ENCODE measurements at regions not wholly inside any gene's neighbourhood (a gene's known extent, or its start where the extent isn't known, plus 50 kb on each side); places are given as distances from the start of the nearest gene placed in this dataset.

- H3K27ac ChIP-seq (ENCODE audit: low read depth in 2 of 2, low read length in 2 of 2), result no peak overlapping the region
- H3K9me3 ChIP-seq (ENCODE audit: control insufficient read depth in 2 of 2, low read length in 2 of 2), result peaks cover 0 to 4% of the 10 kb centered on the region in 2 donors
- no peak overlapping the region for H3K9ac ChIP-seq (ENCODE audit: low read depth in 1 of 2, low read length in 2 of 2)
- no peaks in the 10 kb centered on the region for H3K36me3 ChIP-seq (ENCODE audit: control insufficient read depth in 2 of 2, insufficient read depth in 2 of 2, low read length in 2 of 2)
- no peaks in the 10 kb centered on the region for H3K27me3 ChIP-seq (ENCODE audit: control insufficient read depth in 2 of 2, insufficient read depth in 2 of 2, low read length in 2 of 2)
- H3K4me3 ChIP-seq (ENCODE audit: low read length in 2 of 2), result no peak overlapping the region
- H3K4me1 ChIP-seq (ENCODE audit: control insufficient read depth in 2 of 2, insufficient read depth in 2 of 2, low read length in 2 of 2), result no peaks in the 10 kb centered on the region
These were observed 505.1 kb upstream of the TMEM132C start for GRCh38 chr12:127761880-127762279.

- Histone ChIP-seq H3K4me1 (ENCODE audit: control insufficient read depth in 2 of 2, insufficient read depth in 2 of 2, low read length in 2 of 2) (no peaks in the 10 kb centered on the region), H3K36me3 (ENCODE audit: control insufficient read depth in 2 of 2, insufficient read depth in 2 of 2, low read length in 2 of 2) (no peaks in the 10 kb centered on the region), H3K9ac (ENCODE audit: low read depth in 1 of 2, low read length in 2 of 2) (no peak overlapping the region), H3K27ac (ENCODE audit: low read depth in 2 of 2, low read length in 2 of 2) (no peak overlapping the region), H3K27me3 (ENCODE audit: control insufficient read depth in 2 of 2, insufficient read depth in 2 of 2, low read length in 2 of 2) (no peaks in the 10 kb centered on the region), H3K4me3 (ENCODE audit: low read length in 2 of 2) (no peak overlapping the region), H3K9me3 (ENCODE audit: control insufficient read depth in 2 of 2, low read length in 2 of 2) (peaks cover 0 to 4% of the 10 kb centered on the region in 2 donors)
These were observed 499.3 kb upstream of the TMEM132C start for GRCh38 chr12:127767656-127768055.

- no peaks in the 10 kb centered on the region for H3K9me3 ChIP-seq (ENCODE audit: control insufficient read depth in 2 of 2, low read length in 2 of 2)
- H3K4me1 ChIP-seq (ENCODE audit: control insufficient read depth in 2 of 2, insufficient read depth in 2 of 2, low read length in 2 of 2), result no peaks in the 10 kb centered on the region
- no peaks in the 10 kb centered on the region for H3K27me3 ChIP-seq (ENCODE audit: control insufficient read depth in 2 of 2, insufficient read depth in 2 of 2, low read length in 2 of 2)
- H3K27ac ChIP-seq (ENCODE audit: low read depth in 2 of 2, low read length in 2 of 2), result no peak overlapping the region
- no peak overlapping the region for H3K9ac ChIP-seq (ENCODE audit: low read depth in 1 of 2, low read length in 2 of 2)
- H3K36me3 ChIP-seq (ENCODE audit: control insufficient read depth in 2 of 2, insufficient read depth in 2 of 2, low read length in 2 of 2), result no peaks in the 10 kb centered on the region
- H3K4me3 ChIP-seq (ENCODE audit: low read length in 2 of 2), result no peak overlapping the region
These were observed 496.9 kb upstream of the TMEM132C start for GRCh38 chr12:127770118-127770517.

- Histone ChIP-seq H3K4me1 (ENCODE audit: control insufficient read depth in 2 of 2, insufficient read depth in 2 of 2, low read length in 2 of 2) (no peaks in the 10 kb centered on the region), H3K9me3 (ENCODE audit: control insufficient read depth in 2 of 2, low read length in 2 of 2) (no peaks in the 10 kb centered on the region), H3K4me3 (ENCODE audit: low read length in 2 of 2) (no peak overlapping the region), H3K27ac (ENCODE audit: low read depth in 2 of 2, low read length in 2 of 2) (no peak overlapping the region), H3K36me3 (ENCODE audit: control insufficient read depth in 2 of 2, insufficient read depth in 2 of 2, low read length in 2 of 2) (no peaks in the 10 kb centered on the region), H3K9ac (ENCODE audit: low read depth in 1 of 2, low read length in 2 of 2) (no peak overlapping the region), H3K27me3 (ENCODE audit: control insufficient read depth in 2 of 2, insufficient read depth in 2 of 2, low read length in 2 of 2) (no peaks in the 10 kb centered on the region)
These were observed 495.4 kb upstream of the TMEM132C start for GRCh38 chr12:127771546-127771945.

- H3K27me3 ChIP-seq (ENCODE audit: control insufficient read depth in 2 of 2, insufficient read depth in 2 of 2, low read length in 2 of 2), result no peaks in the 10 kb centered on the region
- no peak overlapping the region for H3K27ac ChIP-seq (ENCODE audit: low read depth in 2 of 2, low read length in 2 of 2)
- no peaks in the 10 kb centered on the region for H3K9me3 ChIP-seq (ENCODE audit: control insufficient read depth in 2 of 2, low read length in 2 of 2)
- H3K4me1 ChIP-seq (ENCODE audit: control insufficient read depth in 2 of 2, insufficient read depth in 2 of 2, low read length in 2 of 2), result no peaks in the 10 kb centered on the region
- H3K36me3 ChIP-seq (ENCODE audit: control insufficient read depth in 2 of 2, insufficient read depth in 2 of 2, low read length in 2 of 2), result no peaks in the 10 kb centered on the region
- H3K4me3 ChIP-seq (ENCODE audit: low read length in 2 of 2), result no peak overlapping the region
- no peak overlapping the region for H3K9ac ChIP-seq (ENCODE audit: low read depth in 1 of 2, low read length in 2 of 2)
These were observed 493.4 kb upstream of the TMEM132C start for GRCh38 chr12:127773520-127773919.

GRCh38 chr12:127774828-127775227 is 492.1 kb upstream of the TMEM132C start:
- Histone ChIP-seq H3K4me3 (ENCODE audit: low read length in 2 of 2) (no peak overlapping the region), H3K9me3 (ENCODE audit: control insufficient read depth in 2 of 2, low read length in 2 of 2) (no peaks in the 10 kb centered on the region), H3K27me3 (ENCODE audit: control insufficient read depth in 2 of 2, insufficient read depth in 2 of 2, low read length in 2 of 2) (no peaks in the 10 kb centered on the region), H3K9ac (ENCODE audit: low read depth in 1 of 2, low read length in 2 of 2) (no peak overlapping the region), H3K4me1 (ENCODE audit: control insufficient read depth in 2 of 2, insufficient read depth in 2 of 2, low read length in 2 of 2) (no peaks in the 10 kb centered on the region), H3K27ac (ENCODE audit: low read depth in 2 of 2, low read length in 2 of 2) (no peak overlapping the region), H3K36me3 (ENCODE audit: control insufficient read depth in 2 of 2, insufficient read depth in 2 of 2, low read length in 2 of 2) (no peaks in the 10 kb centered on the region)

- H3K9me3 ChIP-seq (ENCODE audit: control insufficient read depth in 2 of 2, low read length in 2 of 2), result no peaks in the 10 kb centered on the region
- H3K4me1 ChIP-seq (ENCODE audit: control insufficient read depth in 2 of 2, insufficient read depth in 2 of 2, low read length in 2 of 2), result no peaks in the 10 kb centered on the region
- no peak overlapping the region for H3K4me3 ChIP-seq (ENCODE audit: low read length in 2 of 2)
- H3K9ac ChIP-seq (ENCODE audit: low read depth in 1 of 2, low read length in 2 of 2), result no peak overlapping the region
- no peak overlapping the region for H3K27ac ChIP-seq (ENCODE audit: low read depth in 2 of 2, low read length in 2 of 2)
- H3K27me3 ChIP-seq (ENCODE audit: control insufficient read depth in 2 of 2, insufficient read depth in 2 of 2, low read length in 2 of 2), result no peaks in the 10 kb centered on the region
- H3K36me3 ChIP-seq (ENCODE audit: control insufficient read depth in 2 of 2, insufficient read depth in 2 of 2, low read length in 2 of 2), result no peaks in the 10 kb centered on the region
These were observed 487.5 kb upstream of the TMEM132C start for GRCh38 chr12:127779301-127780045.

- H3K4me1 ChIP-seq (ENCODE audit: control insufficient read depth in 2 of 2, insufficient read depth in 2 of 2, low read length in 2 of 2), result no peaks in the 10 kb centered on the region
- H3K36me3 ChIP-seq (ENCODE audit: control insufficient read depth in 2 of 2, insufficient read depth in 2 of 2, low read length in 2 of 2), result no peaks in the 10 kb centered on the region
- no peak overlapping the region for H3K4me3 ChIP-seq (ENCODE audit: low read length in 2 of 2)
- no peaks in the 10 kb centered on the region for H3K27me3 ChIP-seq (ENCODE audit: control insufficient read depth in 2 of 2, insufficient read depth in 2 of 2, low read length in 2 of 2)
- H3K9me3 ChIP-seq (ENCODE audit: control insufficient read depth in 2 of 2, low read length in 2 of 2), result no peaks in the 10 kb centered on the region
- H3K27ac ChIP-seq (ENCODE audit: low read depth in 2 of 2, low read length in 2 of 2), result no peak overlapping the region
- H3K9ac ChIP-seq (ENCODE audit: low read depth in 1 of 2, low read length in 2 of 2), result no peak overlapping the region
These were observed 486.1 kb upstream of the TMEM132C start for GRCh38 chr12:127780881-127781280.

- H3K4me3 ChIP-seq (ENCODE audit: low read length in 2 of 2), result no peak overlapping the region
- H3K27ac ChIP-seq (ENCODE audit: low read depth in 2 of 2, low read length in 2 of 2), result no peak overlapping the region
- H3K36me3 ChIP-seq (ENCODE audit: control insufficient read depth in 2 of 2, insufficient read depth in 2 of 2, low read length in 2 of 2), result no peaks in the 10 kb centered on the region
- H3K9me3 ChIP-seq (ENCODE audit: control insufficient read depth in 2 of 2, low read length in 2 of 2), result no peaks in the 10 kb centered on the region
- H3K9ac ChIP-seq (ENCODE audit: low read depth in 1 of 2, low read length in 2 of 2), result no peak overlapping the region
- H3K27me3 ChIP-seq (ENCODE audit: control insufficient read depth in 2 of 2, insufficient read depth in 2 of 2, low read length in 2 of 2), result no peaks in the 10 kb centered on the region
- H3K4me1 ChIP-seq (ENCODE audit: control insufficient read depth in 2 of 2, insufficient read depth in 2 of 2, low read length in 2 of 2), result no peaks in the 10 kb centered on the region
These were observed 485.6 kb upstream of the TMEM132C start for GRCh38 chr12:127781336-127781735.

- no peaks in the 10 kb centered on the region for H3K27me3 ChIP-seq (ENCODE audit: control insufficient read depth in 2 of 2, insufficient read depth in 2 of 2, low read length in 2 of 2)
- no peak overlapping the region for H3K9ac ChIP-seq (ENCODE audit: low read depth in 1 of 2, low read length in 2 of 2)
- no peaks in the 10 kb centered on the region for H3K36me3 ChIP-seq (ENCODE audit: control insufficient read depth in 2 of 2, insufficient read depth in 2 of 2, low read length in 2 of 2)
- no peak overlapping the region for H3K4me3 ChIP-seq (ENCODE audit: low read length in 2 of 2)
- H3K4me1 ChIP-seq (ENCODE audit: control insufficient read depth in 2 of 2, insufficient read depth in 2 of 2, low read length in 2 of 2), result no peaks in the 10 kb centered on the region
- H3K9me3 ChIP-seq (ENCODE audit: control insufficient read depth in 2 of 2, low read length in 2 of 2), result no peaks in the 10 kb centered on the region
- H3K27ac ChIP-seq (ENCODE audit: low read depth in 2 of 2, low read length in 2 of 2), result no peak overlapping the region
These were observed 481.4 kb upstream of the TMEM132C start for GRCh38 chr12:127785540-127785939.
